K562 (cell line): ENCODE measurements at regions not wholly inside any gene's neighbourhood (a gene's known extent, or its start where the extent isn't known, plus 50 kb on each side); places are given as distances from the start of the nearest gene placed in this dataset.

Experiments
- ATAC-seq: fragments of 200-7000 bp; cut with Tn5 transposase; 3 replicates; pipeline ENCODE4 v1.9.1; 2020; ENCODE audit warnings: moderate library complexity
- BruUV-seq: library from RNA; stranded (reverse); fragments of 400-500 nt; replicated peaks from 2 replicates; lab custom pipeline; 2021; lab: Mats Ljungman, UMichigan
- CTCF ChIA-PET: fragments of 300-600 bp; formaldehyde crosslinking; extraction: SDS; loops from one replicate; lab custom pipeline; 2021; ENCODE audit warnings: low intra/inter-chr PET ratio; lab: Yijun Ruan, JAX
- POLR2A ChIA-PET: fragments of 300-600, 350-650 bp; sonication (Branson Sonifier 250); formaldehyde crosslinking; extraction: SDS; loops from one replicate; lab custom pipeline; 2021; ENCODE audit warnings: antibody characterized with exemption, inconsistent platforms; lab: Yijun Ruan, JAX
- DNase-seq, 4 experiments: peaks; one replicate each; pipeline versions ENCODE4 v3.0.0 to v3.0.0-alpha.2; 2011 to 2018; ENCODE audit warnings: low spot score in 3 of 4, mixed read lengths in 3 of 4; ENCODE audit errors: extremely low read depth in 1 of 4
- FAIRE-seq: peaks from 2 replicates; lab custom pipeline; 2011; peaks lifted over from hg19 to GRCh38; lab: Jason Lieb, UNC
- H2AFZ ChIP-seq: 2 replicates; pipeline ENCODE4 v1.6.0; 2011; ENCODE audit warnings: low read depth, low read length, control low read depth, inconsistent platforms
- H3K27ac ChIP-seq: fragments of 200-600 bp; 3 replicates; pipeline ENCODE4 v1.8.0; 2011; ENCODE audit warnings: low read depth, mild to moderate bottlenecking, control low read depth, inconsistent platforms, low read length, moderate library complexity, mixed read lengths; ENCODE audit errors: extremely low read depth
- H3K27me3 ChIP-seq, 2 experiments: fragments of 300-600 bp in 1 of 2; 2 replicates in 1 of 2; 3 replicates in 1 of 2; pipeline versions ENCODE4 v1.6.0 to v1.8.0; 2011; ENCODE audit warnings: inconsistent platforms in 2 of 2, low read length in 2 of 2, mild to moderate bottlenecking in 1 of 2, mixed read lengths in 1 of 2, moderate library complexity in 1 of 2; ENCODE audit not compliant: control insufficient read depth in 2 of 2, insufficient read depth in 2 of 2
- H3K36me3 ChIP-seq: fragments of 300-600 bp; 3 replicates; pipeline ENCODE4 v1.8.0; 2011; ENCODE audit warnings: mild to moderate bottlenecking, low read length, inconsistent platforms; ENCODE audit not compliant: control insufficient read depth, insufficient read depth
- H3K4me1 ChIP-seq, 2 experiments: fragments of 200-600 bp in 1 of 2; replicated peaks in 1 of 2; 2 replicates in 1 of 2; 3 replicates in 1 of 2; pipeline versions ENCODE4 v1.5.1 to v1.8.0; 2011; ENCODE audit warnings: inconsistent platforms in 2 of 2, low read length in 2 of 2, mild to moderate bottlenecking in 1 of 2, mixed read lengths in 1 of 2, moderate library complexity in 1 of 2; ENCODE audit not compliant: control insufficient read depth in 2 of 2, insufficient read depth in 2 of 2
- H3K4me2 ChIP-seq: 2 replicates; pipeline ENCODE4 v1.6.1; 2011; ENCODE audit warnings: low read length, control low read depth, inconsistent platforms, mixed read lengths; ENCODE audit not compliant: insufficient read depth
- H3K4me3 ChIP-seq: fragments of 200-600 bp; sonication (generic), shearing (Covaris generic); 2 replicates; pipeline ENCODE4 v1.5.1; 2016; ENCODE audit warnings: control low read depth, inconsistent platforms
- H3K79me2 ChIP-seq: fragments of 200-600 bp; 3 replicates; pipeline ENCODE4 v1.8.0; 2011; ENCODE audit warnings: low read length, inconsistent platforms; ENCODE audit not compliant: control insufficient read depth, insufficient read depth
- H3K9ac ChIP-seq, 2 experiments: 2 replicates each; pipeline versions ENCODE4 v1.6.0 to v1.6.1; 2011; ENCODE audit warnings: low read depth in 2 of 2, low read length in 2 of 2, control low read depth in 1 of 2, inconsistent platforms in 1 of 2, mild to moderate bottlenecking in 1 of 2, mixed read lengths in 1 of 2; ENCODE audit not compliant: insufficient read depth in 1 of 2
- H3K9me1 ChIP-seq: one replicate; pipeline ENCODE4 v1.6.0; 2011; ENCODE audit warnings: inconsistent platforms, mild to moderate bottlenecking, low read length, moderate library complexity; ENCODE audit not compliant: control insufficient read depth, insufficient read depth
- H3K9me3 ChIP-seq: replicated peaks from 2 replicates; pipeline ENCODE4 v1.5.1; 2011; ENCODE audit warnings: low read depth, low read length, inconsistent platforms; ENCODE audit not compliant: control insufficient read depth, insufficient read depth
- H4K20me1 ChIP-seq: replicated peaks from 2 replicates; pipeline ENCODE4 v1.6.1; 2011; ENCODE audit warnings: low read length, inconsistent platforms, mixed read lengths; ENCODE audit not compliant: control insufficient read depth, insufficient read depth
- ARID1B ChIP-seq: fragments of 450-650 bp; IDR thresholded peaks from 2 replicates; pipeline ENCODE4 v1.6.1; 2016; ENCODE audit warnings: antibody characterized with exemption, mild to moderate bottlenecking, inconsistent platforms
- CREM ChIP-seq: IDR thresholded peaks from 2 replicates; pipeline ENCODE4 v1.6.1; 2014; ENCODE audit warnings: antibody characterized with exemption, low read depth
- MCM5 ChIP-seq: fragments of 450-650 bp; IDR thresholded peaks from 2 replicates; pipeline ENCODE4 v1.6.1; 2016; ENCODE audit warnings: low read depth
- PML ChIP-seq: IDR thresholded peaks from 2 replicates; pipeline ENCODE4 v1.6.1; 2012; ENCODE audit warnings: low read length, inconsistent platforms
- POLR2A ChIP-seq: fragments of 450-650 bp; conservative IDR thresholded peaks from 2 replicates; pipeline ENCODE4 v1.6.1; 2016
- POLR2G ChIP-seq: fragments of 200-400 bp; formaldehyde crosslinking; IDR thresholded peaks from 2 replicates; pipeline ENCODE4 v1.6.1; 2017; ENCODE audit warnings: low read depth, mild to moderate bottlenecking, antibody characterized with exemption, low read length, moderate library complexity
- PPARD ChIP-seq: fragments of 250-450 bp; sonication (Bioruptor Pico); IDR thresholded peaks from 2 replicates; pipeline ENCODE4 v1.8.0; 2022; ENCODE audit warnings: inconsistent platforms, mild to moderate bottlenecking, moderate library complexity
- PTTG1 ChIP-seq: fragments of 450-650 bp; IDR thresholded peaks from 2 replicates; pipeline ENCODE4 v1.6.1; 2016; ENCODE audit warnings: low read depth, mild to moderate bottlenecking, missing genetic modification characterization, missing compliant biosample characterization
- RBM39 ChIP-seq: fragments of 200-400 bp; formaldehyde crosslinking; optimal IDR thresholded peaks from 2 replicates; pipeline ENCODE3; 2018; ENCODE audit warnings: low read depth, low read length
- SMAD2 ChIP-seq: fragments of 150-350 bp; IDR thresholded peaks from 2 replicates; pipeline ENCODE4 v1.6.1; 2014; ENCODE audit warnings: low read depth, mild to moderate bottlenecking, low read length
- TRIM24 ChIP-seq, 2 experiments: fragments of 450-650 bp; IDR thresholded peaks; 2 replicates each; pipeline ENCODE4 v1.6.1; 2016
- YY1 ChIP-seq, 3 experiments: IDR thresholded peaks; 2 replicates each; pipeline ENCODE4 v1.6.1; 2011; ENCODE audit warnings: low read length in 2 of 3, mild to moderate bottlenecking in 2 of 3, moderate library complexity in 2 of 3, borderline replicate concordance in 1 of 3, control low read depth in 1 of 3, low read depth in 1 of 3; ENCODE audit not compliant: insufficient read depth in 3 of 3, insufficient replicate concordance in 2 of 3, control insufficient read depth in 1 of 3, insufficient read length in 1 of 3; ENCODE audit errors: extremely low read depth in 1 of 3
- WGBS: fragments of 100-300 bp; shearing (Covaris generic); methylation state at CpG from one replicate; pipeline ENCODE4 v1.1.6; 2016; ENCODE audit warnings: low coverage, mixed read lengths; ENCODE audit not compliant: insufficient coverage; ENCODE audit errors: missing lambda C conversion rate; 5-methylcytosine and 5-hydroxymethylcytosine counted together
- in situ Hi-C: fragments of 300-500 bp; cut with MboI; formaldehyde crosslinking; loops from 4 replicates; pipeline ENCODE4 v1.15.0; 2018; ENCODE audit warnings: inconsistent platforms, mixed read lengths
- intact Hi-C: fragments of 100-400 bp; cut with micrococcal nuclease; formaldehyde crosslinking; loops from 2 replicates; pipeline ENCODE4 v1.14.2; 2022
- TF ChIP-seq, protein P1 (sequence below): fragments of 450-650 bp; formaldehyde crosslinking; IDR thresholded peaks from 2 replicates; pipeline ENCODE4 v1.4.0; 2020; ENCODE audit warnings: mild to moderate bottlenecking, moderate library complexity
- TF ChIP-seq, protein P2 (sequence below): sonication (generic); formaldehyde crosslinking; IDR thresholded peaks from 2 replicates; pipeline ENCODE4 v1.5.0; 2020; ENCODE audit warnings: missing genetic modification reagents

GRCh38 chr20:17824676-17825251, 125.0 kb downstream of the BANF2 start:
- peaks cover 0 to 10% of the 10 kb centered on the region in 2 experiments; a peak in 2 of 5 replicates for H3K27me3 ChIP-seq
- ATAC-seq (no peak), FAIRE-seq (no peak), DNase-seq (no peak)
- H3K36me3 ChIP-seq: no peaks in the 10 kb centered on the region
- H3K4me2 ChIP-seq: no peak overlapping the region
- 63% methylated on average over 7 of the region's 7 CpGs for WGBS
- H3K27ac ChIP-seq: no peak overlapping the region
- intact Hi-C loops: no loop called here
- no peaks in the 10 kb centered on the region for H3K9me1 ChIP-seq
- CTCF ChIA-PET: no interaction called here
- H2AFZ ChIP-seq: 0 out of 2 replicates have a peak overlapping the region, but pooled peaks have one; percentile 40
- H3K4me3 ChIP-seq: no peak overlapping the region
- POLR2A ChIA-PET: no interaction called here
- in situ Hi-C loops: no loop called here
- no peaks in the 10 kb centered on the region for H3K9me3 ChIP-seq
- H3K9ac ChIP-seq: no peak overlapping the region
- no peaks in the 10 kb centered on the region for H4K20me1 ChIP-seq
- H3K79me2 ChIP-seq: no peaks in the 10 kb centered on the region
- no TSS peak for BruUV-seq
- no peak for TF ChIP-seq TRIM24 (IDR thresholded peaks at IDR 0.05)
- TF ChIP-seq YY1 (IDR thresholded peaks at IDR 0.05; ENCODE audit: borderline replicate concordance in 1 of 3, control insufficient read depth in 1 of 3, extremely low read depth in 1 of 3, insufficient read depth in 3 of 3, insufficient read length in 1 of 3, insufficient replicate concordance in 2 of 3, low read depth in 1 of 3, low read length in 2 of 3): no peak
- no peak for TF ChIP-seq PTTG1 (tag)
- no peak for TF ChIP-seq POLR2G
- no peak for TF ChIP-seq PML
- no peak for TF ChIP-seq PPARD (CRISPR knock-in tag)
- TF ChIP-seq, protein P1, sequence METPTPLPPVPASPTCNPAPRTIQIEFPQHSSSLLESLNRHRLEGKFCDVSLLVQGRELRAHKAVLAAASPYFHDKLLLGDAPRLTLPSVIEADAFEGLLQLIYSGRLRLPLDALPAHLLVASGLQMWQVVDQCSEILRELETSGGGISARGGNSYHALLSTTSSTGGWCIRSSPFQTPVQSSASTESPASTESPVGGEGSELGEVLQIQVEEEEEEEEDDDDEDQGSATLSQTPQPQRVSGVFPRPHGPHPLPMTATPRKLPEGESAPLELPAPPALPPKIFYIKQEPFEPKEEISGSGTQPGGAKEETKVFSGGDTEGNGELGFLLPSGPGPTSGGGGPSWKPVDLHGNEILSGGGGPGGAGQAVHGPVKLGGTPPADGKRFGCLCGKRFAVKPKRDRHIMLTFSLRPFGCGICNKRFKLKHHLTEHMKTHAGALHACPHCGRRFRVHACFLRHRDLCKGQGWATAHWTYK (CRISPR knock-in tag): no peak
- no peak for TF ChIP-seq MCM5
- no peak for TF ChIP-seq ARID1B
- TF ChIP-seq, protein P2, sequence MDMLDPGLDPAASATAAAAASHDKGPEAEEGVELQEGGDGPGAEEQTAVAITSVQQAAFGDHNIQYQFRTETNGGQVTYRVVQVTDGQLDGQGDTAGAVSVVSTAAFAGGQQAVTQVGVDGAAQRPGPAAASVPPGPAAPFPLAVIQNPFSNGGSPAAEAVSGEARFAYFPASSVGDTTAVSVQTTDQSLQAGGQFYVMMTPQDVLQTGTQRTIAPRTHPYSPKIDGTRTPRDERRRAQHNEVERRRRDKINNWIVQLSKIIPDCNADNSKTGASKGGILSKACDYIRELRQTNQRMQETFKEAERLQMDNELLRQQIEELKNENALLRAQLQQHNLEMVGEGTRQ (CRISPR knock-in tag): no peak
- no peak for TF ChIP-seq CREM
- TF ChIP-seq SMAD2: no peak
- no peak for TF ChIP-seq POLR2A
- no peak for TF ChIP-seq RBM39
- H3K4me1 ChIP-seq: no peaks in the 10 kb centered on the region
